GM18519 (cell line): ENCODE measurements at regions not wholly inside any gene's neighbourhood (a gene's known extent, or its start where the extent isn't known, plus 50 kb on each side); places are given as distances from the start of the nearest gene placed in this dataset.

Experiments
- ATAC-seq: cut with Tn5 transposase; IDR thresholded peaks from one replicate; pipeline ENCODE4 v1.9.1; 2021; ENCODE audit warnings: mild to moderate bottlenecking, moderate library complexity; ENCODE audit not compliant: unreplicated experiment, low FRiP score

GRCh38 chr5:107325866-107326265 is 344.9 kb downstream of the EFNA5 start:
- no peak for ATAC-seq

DNA sequence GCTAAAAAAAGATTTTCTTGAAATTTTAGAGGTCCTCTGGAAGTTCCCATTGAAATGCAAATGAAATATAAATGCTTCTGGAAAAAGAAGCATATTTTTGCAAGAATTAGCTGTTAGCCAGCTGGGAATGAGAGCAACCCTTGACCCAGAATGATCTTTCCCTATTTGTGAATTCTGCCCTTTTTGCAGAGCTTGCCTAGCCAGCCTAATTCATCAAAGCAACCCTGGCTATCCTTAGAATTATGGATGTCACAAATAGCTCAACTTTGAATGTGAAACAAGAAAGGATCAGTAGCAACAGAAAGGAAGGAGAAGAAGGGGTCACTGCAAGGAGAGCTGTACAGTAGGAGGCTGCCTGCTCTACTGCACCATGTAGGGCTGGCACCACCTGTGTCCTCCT is 345.9 kb downstream of the EFNA5 start:
- ATAC-seq, result no peak

DNA sequence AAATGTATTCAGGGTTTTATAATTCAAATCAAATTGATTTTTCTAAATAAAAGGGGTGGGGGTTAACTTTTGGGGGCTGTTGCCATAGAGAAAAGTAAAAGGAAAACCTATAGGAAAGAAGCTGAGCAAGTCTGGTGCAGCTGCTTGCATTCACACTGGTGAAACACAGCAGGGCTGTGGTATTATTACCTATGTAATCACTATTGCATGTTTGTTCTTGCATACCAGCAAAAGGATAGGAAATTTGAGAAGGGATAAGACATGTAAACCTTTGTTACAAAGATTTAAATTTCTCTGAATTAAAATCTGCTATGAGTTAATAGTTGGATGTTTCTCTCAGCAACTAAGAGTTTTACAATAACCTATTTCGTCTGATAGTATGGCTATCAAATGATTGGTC is 346.7 kb downstream of the EFNA5 start:
- no peak for ATAC-seq

DNA sequence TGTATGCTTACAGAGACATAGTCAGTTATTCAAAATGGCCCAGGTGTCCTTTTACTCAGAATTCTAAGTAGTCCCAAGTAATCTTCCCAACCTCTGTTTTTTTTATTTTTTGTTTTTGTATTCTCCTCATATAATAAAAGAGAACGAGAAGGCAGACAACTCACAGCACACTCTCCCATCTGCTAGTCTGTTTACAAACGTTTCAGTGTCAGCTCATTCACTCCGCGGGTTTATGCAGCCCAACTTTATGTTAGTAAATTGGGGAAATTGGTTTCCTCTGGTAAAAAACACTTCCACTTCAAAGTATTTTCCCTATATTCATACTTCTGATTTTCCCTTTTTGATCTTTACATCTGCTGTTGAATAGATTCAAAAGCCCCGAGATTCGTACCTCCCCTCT is 347.2 kb downstream of the EFNA5 start:
- no peak for ATAC-seq

DNA sequence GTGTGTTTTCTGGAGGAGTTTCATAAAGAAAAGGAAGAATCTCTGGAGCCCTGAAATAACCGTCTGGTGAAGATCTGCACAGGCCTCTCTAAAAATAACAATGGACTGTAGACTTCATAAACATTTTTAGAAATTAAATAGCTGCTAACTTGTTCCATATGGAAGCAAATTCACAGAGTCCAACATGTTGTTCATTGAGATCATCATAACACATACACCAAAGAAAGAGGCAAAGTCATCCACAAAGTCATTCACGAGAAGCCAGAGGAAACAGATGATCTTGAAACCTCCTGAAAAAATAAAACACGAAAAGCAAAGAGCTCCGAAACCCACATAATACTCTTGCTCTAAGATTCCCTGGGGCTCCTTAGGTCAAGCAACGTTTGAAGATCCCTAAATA is 347.8 kb downstream of the EFNA5 start:
- ATAC-seq, result no peak

DNA sequence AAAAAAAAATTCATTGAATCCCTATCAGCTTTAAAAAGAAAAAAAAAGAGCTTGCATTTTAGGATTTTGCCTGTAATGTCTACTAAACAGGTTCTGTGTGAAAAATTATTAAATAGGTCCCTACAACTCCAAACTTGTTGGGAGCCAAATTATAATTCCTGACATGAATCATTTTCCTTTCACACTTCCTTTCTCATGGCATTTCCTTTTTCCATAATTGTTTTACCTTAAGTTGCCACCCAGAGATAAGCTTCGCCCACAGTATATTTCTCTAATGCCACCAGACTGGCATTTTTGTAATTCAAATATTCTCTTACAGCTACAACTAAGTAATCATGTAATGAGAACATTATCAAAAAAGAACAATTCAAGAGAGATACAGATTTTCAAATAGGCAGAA is 348.8 kb downstream of the EFNA5 start:
- no peak for ATAC-seq

DNA sequence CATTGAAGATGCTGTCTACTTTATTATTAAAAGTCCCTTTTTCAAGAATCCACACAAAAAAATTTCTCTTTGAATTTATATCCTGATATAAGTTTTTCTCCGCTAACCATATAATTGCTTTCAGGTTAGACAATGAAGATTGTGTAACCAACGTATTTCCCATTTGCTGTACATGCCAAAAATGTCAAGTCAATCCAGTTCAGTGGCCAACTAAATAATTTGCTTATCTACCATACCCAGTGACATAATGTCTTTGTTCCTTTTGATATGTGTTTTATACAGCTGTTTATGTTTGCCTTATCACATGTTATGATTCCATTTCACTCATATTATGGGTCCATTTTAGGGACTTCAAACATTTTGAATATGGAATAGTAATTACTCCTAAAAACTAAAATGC is 349.9 kb downstream of the EFNA5 start:
- ATAC-seq, result no peak

DNA sequence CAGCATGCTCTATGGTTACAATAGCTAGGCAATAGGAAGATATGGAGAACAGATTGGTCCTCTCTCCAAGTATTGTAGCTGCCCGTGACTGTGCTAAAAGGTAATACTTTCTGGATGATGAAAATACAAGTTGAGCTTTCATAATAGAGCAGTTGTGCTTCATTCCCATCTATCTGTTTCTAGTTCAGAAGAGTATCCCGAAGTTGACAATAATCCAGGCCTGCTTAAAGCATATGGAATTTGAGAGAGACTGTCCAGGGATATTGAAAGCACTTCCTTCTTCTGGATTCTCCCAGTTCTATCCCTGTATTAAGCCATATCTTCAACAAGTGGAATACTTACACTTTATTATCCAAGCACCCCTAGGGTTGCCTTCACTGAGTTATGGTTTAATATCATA is 350.4 kb downstream of the EFNA5 start:
- ATAC-seq, result no peak

DNA sequence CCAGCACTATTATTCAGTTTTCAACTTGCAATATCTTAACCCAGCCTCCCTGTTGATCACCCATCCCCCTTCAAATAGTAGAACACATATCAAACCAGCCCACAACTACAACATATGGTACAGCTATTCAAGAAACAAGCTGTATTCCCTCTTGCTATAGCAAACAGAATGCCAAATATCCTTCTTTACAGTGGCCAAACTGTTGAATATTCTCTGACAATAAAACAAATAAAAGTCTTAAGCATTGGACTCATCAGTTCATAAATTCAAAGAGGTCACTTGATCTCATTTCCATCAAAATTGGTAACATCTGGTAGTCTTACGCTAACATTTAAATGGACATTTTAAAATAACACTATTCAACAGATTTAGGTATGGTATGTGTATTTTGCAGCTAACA is 350.8 kb downstream of the EFNA5 start:
- no peak for ATAC-seq

DNA sequence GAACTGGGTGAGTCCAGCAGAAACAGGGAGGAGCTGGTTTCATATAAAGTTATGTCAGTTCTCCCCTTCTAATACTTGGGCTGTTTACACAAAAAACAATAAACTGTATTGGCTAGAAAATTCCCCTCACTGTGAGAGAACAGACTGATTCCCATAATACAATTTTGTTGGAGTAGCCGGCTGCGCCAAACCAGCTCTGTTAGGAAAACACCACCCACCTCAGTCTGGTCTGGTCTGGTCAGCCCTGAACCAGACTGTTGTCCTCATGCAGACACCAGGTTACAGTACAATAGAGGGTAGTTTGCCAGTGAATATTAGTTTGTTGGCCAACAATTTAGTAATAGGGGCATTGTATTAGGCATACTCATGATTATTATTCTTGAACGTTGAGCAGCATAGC is 356.4 kb downstream of the EFNA5 start:
- no peak for ATAC-seq

- no peak for ATAC-seq
These were observed 356.8 kb downstream of the EFNA5 start for GRCh38 chr5:107313921-107314320.

- no peak for ATAC-seq
These were observed 357.6 kb downstream of the EFNA5 start for GRCh38 chr5:107313098-107313497.

DNA sequence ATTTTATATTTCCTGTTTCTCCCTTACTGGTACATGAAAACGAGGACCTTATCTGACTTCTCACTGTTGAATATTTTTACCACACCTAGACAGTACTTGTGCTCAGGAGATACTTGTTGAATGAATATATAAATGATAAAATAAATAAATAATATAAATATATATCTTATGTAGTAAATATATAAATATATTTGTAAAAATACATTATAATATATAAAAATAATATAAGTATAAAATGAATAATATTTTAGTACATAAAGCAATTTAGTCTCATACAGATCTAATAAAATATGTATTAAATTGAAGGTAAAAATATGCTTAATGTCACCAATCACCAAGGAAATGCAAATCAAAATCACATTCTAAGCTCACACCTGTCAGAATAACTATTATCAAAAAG is 360.6 kb downstream of the EFNA5 start:
- no peak for ATAC-seq

DNA sequence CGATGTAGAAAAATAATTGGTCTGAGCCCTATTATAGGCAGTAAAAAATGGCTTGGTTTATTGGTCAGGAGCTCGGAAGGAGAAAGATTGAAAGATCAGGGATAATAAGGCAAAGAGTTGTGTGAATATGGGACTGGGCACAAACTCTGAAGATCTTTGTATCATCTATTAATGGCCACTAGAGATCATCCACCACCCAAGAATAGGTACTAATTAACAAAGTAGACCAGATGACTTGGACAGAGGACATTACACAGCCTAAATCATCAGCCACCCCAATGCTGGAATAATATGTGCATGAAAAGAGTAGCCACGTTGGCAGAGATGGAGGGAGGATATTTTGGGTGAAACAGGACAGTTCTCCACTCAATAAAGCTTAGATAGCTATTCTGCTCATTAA is 364.1 kb downstream of the EFNA5 start:
- ATAC-seq, result no peak

DNA sequence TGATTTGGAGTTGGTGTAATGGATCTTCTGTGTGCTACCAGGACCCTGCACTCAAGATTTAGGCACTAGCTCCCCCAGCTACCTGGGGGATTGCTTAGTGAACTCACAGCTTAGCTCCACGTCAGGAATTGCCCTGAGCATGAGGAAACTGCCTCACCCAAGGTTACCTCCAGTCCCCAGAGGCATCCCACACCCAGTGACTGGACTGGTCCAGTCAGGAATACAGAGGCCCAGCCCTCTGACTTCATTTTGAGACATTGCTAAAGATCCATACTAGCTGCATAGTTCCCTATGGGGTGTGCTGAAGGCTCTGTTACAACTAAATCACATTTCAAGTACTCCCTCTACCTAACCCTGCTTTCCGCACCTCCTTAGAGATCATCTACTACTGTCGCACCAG is 364.7 kb downstream of the EFNA5 start:
- ATAC-seq, result no peak

GRCh38 chr5:107304684-107305083 is 366.1 kb downstream of the EFNA5 start:
- ATAC-seq, result no peak

- ATAC-seq, result no peak
These were observed 367.4 kb downstream of the EFNA5 start for GRCh38 chr5:107303171-107303968.

GRCh38 chr5:107302441-107302840 is 368.3 kb downstream of the EFNA5 start:
- no peak for ATAC-seq

GRCh38 chr5:107301999-107302398 is 368.7 kb downstream of the EFNA5 start:
- no peak for ATAC-seq

DNA sequence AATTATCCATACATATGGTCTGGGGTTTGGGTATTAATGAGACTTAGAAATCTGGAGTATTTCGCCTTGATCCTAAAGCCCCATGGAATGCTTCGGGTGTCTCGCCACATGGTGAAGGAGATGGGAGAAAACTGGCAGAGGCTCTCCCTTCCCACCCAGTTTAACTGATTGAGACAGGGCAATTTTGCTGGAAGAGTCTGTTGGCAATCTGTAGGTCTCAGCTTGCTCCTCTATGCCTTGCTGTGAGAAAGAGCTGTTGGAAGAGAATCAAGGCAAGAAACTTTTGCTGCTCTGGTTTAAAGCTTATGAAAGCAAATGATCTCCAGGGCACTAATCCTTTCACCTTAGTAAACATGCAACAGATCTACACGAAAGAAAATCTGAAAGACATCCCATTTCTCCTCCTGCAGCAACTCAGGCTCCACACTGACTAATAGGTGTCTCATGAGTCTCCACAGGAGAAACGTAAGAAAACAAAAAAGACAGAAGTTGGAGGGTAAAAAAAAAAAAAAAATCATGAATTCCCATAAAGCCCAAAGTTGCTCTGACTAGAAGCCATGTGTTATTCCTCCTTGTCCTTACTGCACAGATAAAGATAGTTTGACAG is 369.9 kb downstream of the EFNA5 start:
- no peak for ATAC-seq

DNA sequence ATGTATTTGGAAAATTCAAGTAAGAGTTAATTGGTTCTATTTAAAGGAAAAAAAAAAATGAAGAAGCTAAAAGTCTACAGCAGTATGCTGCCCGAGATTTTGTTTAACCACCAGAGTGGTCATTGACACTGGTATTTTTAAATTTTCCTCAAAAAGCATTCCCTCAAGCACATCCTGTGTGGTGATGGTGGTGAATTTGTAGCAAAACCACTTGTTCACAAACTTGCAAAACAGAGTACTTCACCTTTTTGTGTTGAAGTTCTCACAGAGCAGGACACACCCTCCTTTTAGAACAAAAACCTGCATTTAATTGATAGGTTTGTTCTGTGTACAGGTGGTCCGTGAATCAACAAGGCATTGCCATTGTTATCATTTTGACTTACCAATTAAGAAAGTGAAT is 374.2 kb downstream of the EFNA5 start:
- ATAC-seq, result no peak

- ATAC-seq, result no peak
These were observed 374.8 kb downstream of the EFNA5 start for GRCh38 chr5:107295914-107296313.
